Activated CD8-positive, alpha-beta memory T cell treated with anti-CD3 and anti-CD28 coated beads for 24 hours (primary cell): ENCODE measurements at regions not wholly inside any gene's neighbourhood (a gene's known extent, or its start where the extent isn't known, plus 50 kb on each side); places are given as distances from the start of the nearest gene placed in this dataset.

Experiments
- DNase-seq: peaks from one replicate; pipeline ENCODE4 v3.0.0-alpha.2; 2020

DNA sequence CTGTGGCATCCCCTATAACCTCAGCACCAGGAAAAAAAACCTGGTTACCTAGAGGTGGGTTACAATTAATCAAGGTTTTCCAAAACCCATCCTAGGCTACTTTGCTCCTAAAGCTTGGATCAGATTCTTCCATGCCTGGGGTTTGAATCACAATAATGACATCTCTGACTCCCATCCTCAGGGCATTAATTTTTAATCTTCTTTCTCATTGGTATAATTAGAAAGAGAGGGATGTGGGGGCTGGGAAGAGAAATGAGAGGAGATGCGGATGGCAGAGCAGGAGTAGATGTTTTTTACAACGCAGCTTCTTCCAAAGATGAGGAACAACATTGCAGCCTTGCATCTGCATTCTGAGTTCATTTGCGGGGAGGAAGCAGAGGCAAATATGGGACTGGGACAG lies 117.2 kb upstream of the E2F8 start:
- DNase-seq, result no peak

DNA sequence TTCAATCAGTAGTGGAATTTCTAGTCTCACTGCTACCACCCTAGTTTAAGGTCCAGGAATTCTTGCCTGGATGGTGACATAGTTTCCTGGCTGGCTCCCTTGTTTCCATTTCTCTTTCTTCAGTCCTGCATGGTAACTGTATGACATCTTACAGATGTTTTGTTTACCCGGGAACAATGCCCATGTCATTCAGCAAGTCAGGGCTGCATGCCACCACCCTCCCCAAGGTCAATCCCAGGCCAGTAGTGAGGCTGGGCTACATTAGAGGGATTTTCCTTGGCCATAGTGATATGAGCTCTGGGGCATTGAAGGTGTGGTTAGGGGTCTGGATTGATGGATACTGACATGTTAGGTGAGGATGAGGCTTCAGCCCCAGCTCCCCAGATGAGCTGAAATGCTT lies 114.9 kb upstream of the E2F8 start:
- no peak for DNase-seq

DNA sequence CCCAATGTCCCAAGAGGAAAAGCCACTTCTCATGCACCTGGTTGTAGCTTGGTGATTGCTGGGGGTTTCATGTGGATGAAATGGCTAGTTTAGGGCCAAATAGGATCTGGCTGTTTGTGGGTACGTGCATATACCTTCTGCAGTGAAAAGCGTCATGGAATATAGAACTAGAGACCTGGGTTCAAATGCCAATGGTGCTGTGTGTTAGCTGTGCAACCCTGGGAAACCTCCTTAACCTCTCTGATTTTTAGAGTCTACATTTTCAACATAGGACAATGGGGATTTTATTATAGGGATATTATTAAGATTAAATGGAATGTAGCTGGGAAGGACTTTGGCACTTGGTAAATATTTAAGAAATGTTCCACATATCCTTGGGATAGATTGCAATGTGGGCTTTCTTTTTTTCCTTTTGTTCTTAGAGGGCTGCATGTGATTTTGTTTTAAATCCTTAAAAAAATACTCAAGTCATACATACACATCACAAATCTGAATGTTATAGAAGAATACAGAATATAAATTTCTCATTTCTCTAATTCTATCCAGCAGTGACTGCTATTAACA lies 112.6 kb upstream of the E2F8 start:
- DNase-seq, result no peak

DNA sequence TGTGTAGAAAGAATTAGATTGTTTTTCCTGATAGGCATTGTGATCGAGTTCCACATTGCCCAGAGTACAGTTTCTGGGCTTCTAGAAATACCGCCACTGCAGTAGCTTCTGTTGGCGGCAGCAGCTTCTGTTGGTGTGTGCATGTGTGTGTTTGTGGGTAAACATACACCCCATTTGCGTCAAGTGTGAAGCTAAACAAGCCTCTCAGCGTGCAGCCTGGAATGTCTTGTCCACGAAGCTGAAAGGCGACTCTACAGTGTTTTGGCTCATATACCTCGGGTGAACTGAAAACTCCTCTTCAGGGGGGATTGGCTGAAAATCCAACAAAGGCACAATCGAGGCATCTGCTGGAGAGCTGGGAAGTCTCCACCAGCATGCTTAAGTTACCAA lies 112.0 kb upstream of the E2F8 start:
- no peak for DNase-seq

DNA sequence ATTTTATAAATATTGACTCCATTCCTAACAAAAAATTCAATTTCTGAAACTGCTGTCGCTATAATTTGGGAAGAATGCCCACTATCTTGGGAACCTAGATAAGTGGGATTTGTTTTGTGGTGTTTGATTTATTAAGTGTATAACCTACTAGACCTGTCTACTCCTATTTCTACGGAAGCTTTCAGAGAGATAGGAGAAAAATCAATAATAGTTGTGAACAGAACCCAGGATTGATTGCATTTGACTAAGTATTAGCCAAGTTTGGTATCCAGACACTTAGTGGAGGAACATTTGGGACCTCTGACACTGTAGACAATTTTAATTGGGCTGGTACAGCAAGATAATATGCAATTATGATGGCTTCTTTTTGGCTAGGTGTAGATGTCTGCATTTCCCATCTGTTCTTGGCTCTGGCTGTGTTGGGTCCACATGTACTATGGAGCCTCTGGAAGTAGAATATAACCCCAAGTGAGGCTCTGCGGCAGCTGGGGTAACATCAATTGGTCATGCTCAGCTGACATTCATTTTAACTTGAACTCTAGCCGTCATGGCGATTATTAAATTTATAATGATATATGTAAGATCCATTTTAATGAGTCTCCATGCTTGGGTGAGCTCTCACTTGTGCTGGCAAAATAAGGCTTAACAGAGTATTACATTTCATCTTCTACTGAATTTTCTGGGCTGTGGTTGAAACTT lies 111.5 kb upstream of the E2F8 start:
- no peak for DNase-seq

DNA sequence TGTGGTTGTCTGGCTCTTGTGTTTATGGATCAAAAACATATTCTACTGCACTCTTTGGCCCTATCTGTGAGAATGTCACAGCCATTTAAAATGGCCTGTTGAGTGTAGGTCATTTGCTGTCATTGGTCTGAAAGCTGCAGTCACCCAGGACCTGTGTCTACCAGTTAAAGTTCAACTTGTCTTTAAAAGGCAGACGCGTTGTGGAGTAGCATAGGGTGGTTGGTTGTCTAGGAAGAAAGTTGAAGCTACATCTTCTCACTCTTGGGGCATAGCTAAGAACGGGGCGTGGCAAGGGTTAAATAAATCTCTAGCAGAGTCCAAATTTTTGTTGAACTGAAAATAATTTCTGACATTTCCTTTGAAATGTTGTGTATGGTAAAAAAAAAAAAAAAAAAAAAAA lies 110.7 kb upstream of the E2F8 start:
- no peak for DNase-seq

DNA sequence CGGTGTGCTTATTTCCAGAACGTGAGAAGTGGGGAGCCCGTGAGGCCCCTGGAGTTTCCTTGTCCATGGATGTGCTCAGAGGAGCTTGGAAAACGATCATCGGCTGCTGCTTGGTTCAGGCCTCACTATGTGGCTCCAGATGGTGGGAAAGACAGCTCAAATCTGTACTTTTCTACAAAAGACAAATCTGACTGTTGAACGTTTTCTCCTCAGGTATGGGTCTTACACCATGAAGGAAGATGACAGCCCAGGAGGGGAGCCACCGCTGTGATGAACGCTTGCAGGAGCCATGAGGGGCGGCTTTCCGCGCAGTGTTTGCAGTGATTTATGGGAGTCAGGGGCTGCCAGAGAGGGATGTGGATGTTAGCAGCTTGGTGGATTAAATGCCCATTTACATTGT lies 109.4 kb upstream of the E2F8 start:
- no peak for DNase-seq

DNA sequence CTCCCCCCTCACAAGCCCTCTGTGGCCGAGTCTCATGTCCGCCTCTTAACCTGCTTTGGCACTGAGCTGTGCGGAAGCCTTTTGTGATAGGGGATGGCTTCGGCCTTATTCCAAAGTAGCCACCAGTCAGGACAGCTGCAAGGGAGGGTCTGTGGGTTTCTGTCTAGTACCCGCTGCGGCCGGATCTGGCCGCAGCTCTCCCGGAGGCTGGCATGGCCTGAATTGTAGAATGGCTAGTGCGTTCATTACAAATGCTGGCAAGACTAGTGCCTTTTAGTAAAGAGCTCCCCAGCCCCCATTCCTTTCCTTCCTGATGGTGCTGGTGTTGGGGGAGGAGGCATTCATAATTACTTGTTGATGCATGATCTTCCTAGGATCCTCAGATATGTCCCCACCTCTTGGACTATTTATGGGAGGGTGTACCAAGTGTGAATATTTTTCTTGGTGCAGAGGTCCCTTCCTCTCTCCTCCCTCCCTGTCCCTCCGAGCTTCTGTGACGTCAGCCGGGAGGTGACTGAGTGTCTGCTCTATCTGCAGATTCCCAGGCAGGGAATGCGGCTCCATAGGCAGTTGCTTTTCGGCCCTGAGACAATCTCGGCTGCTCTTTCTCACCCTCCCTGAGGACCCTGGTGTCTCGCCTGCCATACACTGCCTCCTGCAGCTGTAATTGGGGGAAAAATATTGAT lies 108.7 kb upstream of the E2F8 start:
- no peak for DNase-seq

DNA sequence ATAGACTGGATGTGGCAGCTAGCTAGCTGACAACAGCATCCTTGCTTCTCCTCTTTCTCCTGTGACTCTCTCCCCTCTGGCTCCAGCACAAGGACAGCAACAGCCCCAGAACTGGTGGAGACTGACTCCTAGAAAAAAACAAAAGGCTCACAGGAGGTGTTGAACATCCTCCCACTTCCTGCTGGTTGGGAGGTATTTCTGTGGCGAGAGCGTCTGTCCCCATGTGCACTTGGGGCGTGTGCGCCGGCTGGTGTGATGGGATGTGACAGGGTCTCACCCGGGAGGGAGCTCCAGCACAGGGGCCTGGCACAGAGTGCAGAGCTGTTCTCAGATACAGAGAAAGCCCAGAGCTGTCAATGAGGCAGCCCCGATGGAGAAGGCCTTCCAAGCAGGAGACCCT lies 107.2 kb upstream of the E2F8 start:
- DNase-seq, result no peak

DNA sequence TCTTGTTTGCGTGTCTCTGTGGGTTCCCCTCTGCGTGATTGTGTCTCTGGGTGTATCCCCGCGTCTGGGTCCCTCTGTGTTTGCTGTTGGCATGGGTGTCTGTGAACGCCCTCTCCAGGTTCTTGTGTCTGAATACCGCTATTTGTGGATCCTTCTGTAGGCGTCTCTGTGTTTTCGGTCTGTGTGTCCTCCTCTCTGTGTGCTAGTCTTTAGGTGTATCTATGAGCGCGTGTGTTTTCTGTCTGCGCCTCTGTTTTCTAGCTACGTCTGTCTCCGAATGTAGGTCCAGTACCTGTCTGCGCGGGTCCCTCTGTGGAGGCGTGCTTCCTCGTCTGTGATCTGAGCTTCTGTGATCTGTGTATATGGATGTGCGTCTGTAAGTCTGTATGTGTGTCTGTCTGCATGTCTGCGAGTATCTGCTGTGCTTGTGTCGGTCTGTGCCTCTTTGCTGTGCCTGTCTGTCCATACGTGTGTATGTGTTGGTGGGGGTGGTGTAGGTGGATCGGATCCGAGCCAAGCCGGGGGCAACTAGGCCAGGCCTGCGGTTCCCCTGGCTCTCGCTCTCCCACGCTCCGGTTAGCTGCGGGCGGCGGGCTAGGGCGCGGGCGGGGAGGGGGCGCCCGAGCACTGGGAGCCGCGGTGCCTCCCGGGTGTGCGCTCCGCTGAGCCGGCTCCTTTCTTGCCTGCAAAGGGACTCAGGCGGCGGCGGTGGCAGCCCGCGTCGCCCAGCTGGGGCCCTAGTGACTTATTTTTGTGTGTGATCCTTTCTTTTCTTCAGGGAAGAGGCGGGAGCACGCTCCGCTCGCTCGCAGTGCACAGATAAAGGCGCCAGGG lies 105.3 kb upstream of the E2F8 start:
- no peak for DNase-seq

DNA sequence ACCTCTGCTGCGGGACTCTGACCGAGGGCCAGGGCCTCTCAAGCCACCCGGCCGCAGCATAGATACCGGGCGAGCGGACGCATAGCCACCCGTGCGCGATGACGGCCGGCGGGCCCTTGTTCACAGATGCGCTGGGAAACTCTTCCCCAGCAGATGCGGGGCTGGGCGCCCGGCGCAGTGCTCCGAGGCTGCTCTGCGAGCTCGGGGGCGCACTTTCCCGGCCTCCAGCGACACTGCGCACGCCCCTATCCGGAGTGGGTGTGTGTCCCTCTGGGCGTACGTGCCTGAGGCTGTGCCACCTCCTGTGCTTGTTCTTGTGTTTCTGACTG lies 104.7 kb upstream of the E2F8 start:
- no peak for DNase-seq

DNA sequence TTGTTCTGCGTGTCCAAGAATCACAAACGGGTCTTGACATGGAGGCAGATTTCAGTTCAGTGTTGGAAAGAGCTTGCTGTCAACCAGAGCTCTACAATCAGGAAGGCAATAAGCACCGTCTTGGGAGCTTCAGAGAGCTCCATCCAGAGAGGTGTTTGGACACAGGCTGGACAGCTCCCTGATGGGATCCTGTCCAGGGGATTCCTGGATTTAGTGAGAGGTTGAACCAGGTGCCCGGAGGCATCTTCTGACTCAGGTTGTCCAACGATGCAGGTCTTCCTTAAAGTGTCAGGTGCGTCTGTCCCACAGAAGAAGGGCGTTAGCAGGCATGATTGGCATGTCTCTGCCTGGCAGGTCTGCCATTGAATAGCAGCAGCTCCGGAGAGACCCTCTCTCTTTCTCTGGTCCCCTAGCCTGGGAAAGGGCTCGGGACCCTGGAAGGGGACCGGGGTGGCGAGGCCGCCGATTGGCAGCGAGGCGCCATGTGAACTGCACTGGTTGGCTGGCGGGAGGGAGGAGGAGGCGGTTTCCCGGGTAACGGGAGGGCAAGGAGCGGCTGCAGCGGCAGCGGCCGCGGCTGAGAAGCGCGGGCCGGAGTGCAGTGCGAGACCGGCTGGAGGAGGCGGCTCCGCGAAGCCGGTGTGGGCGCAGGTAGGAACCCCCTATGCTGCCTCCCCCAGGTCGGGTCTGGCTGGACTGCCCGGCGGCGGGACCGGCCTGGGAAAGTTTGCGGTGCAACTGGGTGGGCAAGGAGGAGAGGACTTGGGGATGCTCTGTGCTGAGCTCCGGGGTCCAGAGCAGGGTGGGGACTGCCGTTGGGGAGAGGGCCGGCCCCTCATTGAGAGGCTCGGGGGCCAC lies 104.1 kb upstream of the E2F8 start:
- DNase-seq, result no peak

DNA sequence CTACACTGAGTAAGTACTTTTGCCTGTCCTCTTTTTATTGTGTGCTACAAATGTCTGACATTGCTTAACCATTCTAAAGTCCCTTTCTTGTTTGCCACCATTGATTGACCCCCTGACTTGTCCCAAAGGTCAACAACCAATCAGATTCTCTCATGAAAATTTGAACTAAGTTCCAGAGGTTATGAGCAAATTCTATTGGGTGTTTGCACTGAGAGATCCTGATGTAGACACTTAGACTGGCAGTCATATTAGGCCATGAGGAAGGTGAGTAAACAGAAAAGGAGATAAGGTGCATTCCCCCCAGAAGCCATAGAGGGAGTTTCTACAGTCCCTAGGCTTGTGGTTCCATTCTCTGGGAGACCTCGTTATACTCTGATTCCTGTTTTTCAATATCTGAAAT lies 101.3 kb upstream of the E2F8 start:
- no peak for DNase-seq

DNA sequence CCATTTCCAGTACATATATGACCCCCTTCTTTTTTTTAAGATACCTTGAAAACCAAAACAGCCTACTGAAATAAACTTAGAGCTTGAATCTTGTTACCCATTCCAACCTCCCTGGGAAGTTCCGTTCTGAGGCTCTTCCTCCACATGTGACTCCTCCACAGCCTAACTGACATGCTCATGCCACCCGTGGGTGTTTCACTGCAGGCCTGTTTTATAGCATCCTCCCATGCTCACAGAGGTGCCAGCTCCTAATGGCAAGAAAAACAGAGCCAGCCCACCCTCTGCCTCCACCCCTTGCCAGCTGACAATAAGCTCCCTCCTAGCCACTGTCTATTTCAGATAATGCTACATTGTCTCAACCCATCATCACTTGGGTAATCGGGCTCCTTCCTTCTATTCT lies 97.6 kb upstream of the E2F8 start:
- DNase-seq, result no peak

DNA sequence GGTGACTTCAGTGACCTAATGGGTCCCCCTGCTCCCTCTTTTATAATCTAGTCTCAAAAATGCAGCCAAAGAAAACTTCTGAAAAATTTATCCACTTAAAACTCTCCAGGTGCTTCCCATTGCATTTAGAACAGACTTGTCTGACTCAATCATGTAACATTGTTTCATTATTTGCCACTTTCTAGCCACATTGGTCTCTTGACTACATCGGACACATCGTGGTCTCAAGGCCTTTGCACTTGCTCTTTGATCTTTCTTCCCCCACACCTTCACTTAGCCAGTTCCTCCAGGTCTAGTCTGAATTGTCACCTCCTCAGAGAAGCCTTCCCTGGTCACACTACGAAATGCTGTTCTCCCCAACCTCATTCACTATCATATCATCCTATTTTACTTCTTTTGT lies 97.0 kb upstream of the E2F8 start:
- no peak for DNase-seq

DNA sequence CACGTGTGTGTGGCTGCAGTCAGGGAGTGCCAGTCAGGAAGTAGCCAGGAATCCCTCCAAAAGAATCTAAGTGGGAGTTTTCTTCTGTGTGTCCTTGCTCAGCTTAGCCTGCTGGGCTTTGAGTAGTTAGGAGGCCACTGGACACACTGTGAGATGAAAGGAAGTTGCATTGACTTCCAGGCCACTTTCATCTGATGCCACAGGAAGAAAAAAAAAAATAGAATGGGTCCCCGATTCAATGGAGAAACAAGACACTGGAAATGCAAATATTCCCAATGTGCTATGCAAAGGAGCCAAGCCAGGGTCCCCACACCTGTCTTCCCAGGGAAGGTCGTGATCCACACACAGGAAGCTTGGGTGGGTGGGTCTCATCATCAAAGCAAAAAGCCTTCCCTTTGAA lies 95.6 kb upstream of the E2F8 start:
- DNase-seq, result no peak

DNA sequence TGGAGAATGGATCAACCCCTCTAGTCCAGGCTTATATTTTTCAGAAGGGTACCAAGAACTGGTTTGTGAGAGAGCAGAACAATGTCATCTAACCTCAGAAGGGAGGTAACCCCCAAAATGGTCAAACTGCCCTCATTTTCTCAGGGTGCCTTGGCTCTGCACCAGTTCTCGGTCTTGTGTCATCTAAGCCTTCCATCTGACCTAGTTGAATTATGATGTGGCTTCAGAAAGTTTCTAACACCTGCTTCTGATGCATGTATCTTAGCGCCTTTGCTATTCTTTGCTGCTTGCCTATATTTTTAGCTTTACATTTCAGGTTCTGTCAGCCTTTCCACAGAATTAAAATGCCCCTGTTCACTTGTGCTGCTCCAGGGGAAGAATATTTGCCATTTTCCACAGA lies 91.7 kb upstream of the E2F8 start:
- DNase-seq, result no peak

DNA sequence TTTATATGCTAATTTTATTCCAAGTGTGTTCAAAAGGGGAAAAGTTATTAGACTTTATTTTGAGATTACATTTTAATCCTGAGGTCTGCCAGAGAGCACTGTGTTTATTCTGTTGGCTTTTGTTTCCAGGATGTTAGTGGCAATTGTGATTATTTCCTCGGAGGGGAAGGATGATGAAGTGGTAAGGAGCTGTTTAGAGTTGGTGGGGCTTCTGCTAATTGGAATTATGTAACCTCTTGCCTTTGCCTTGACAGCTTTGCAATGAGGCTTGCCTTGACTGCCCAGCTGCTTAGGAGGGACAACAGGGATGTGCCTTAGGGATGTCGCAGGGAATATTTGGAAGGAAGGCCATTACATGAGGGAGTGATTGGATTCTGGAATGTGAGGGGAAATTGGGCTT lies 89.7 kb upstream of the E2F8 start:
- no peak for DNase-seq

DNA sequence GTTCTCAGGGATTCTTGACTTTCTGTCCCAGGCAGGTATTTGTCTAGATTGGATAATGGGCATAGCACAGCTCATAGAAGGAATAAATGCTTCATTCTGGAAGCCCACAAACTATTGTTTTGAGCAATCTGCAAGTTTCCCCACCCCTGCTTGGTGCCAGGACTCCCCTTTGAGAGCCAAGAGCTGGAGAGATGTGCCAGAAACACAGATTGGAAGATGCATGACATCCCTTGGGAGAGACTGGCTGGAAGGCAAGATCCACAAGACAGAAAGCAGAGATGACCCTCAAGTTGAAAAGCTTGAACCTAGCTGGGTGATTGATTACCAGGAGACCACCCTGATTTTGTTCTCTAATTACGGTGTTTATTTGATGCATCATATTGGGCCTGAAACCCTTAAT lies 89.2 kb upstream of the E2F8 start:
- no peak for DNase-seq

DNA sequence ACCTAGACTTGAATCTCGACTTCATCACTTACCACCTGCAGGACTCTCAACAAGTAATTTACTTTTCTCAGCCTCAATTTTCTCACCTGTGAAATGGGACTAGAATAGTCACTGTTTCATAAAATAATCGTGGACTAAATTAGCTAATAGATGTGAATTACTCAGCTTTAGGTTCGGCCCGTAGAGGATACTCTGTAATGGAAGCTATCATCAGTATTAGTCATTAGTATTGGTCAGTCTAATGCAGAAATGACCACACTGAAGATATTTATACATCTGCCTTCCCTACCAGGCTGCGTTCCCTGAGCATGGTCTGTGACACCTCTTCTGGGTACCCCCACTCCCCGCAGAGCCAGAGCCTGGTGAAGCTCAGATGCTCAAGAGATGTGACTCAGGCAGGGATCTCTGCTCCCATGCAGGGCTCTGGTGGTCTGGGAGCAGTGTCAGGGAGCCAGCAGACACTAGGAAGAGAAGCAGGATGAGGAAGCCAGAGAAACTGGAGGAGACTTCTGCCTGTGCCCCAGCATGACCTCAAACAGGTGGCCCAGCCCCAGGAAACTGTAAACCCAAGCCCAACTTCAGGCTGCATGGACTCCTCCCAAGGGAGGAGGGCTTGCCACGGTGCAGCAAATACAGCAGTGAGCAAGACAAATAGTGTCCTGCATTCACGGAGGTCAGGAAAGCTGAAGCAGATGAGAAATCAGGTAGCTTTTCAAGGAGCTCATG lies 88.0 kb upstream of the E2F8 start:
- no peak for DNase-seq

DNA sequence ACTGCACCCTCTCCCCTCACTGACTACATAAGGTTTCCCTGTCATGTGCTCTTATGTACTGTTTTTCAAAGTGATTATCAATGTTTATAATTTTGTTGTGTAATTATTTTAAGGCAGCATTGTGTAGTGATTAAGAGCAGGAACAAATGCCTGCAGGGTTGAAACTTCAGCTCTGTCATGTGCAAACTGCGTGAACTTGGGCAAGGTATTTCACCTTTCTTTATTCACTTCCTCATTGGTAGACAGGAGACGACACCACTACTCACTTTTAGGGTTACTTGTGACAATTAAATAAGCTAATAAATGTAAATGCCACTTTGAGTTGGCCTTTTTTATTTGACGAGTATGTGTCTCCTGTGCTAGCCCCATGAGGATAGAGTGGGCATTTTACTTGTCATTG lies 86.5 kb upstream of the E2F8 start:
- no peak for DNase-seq

DNA sequence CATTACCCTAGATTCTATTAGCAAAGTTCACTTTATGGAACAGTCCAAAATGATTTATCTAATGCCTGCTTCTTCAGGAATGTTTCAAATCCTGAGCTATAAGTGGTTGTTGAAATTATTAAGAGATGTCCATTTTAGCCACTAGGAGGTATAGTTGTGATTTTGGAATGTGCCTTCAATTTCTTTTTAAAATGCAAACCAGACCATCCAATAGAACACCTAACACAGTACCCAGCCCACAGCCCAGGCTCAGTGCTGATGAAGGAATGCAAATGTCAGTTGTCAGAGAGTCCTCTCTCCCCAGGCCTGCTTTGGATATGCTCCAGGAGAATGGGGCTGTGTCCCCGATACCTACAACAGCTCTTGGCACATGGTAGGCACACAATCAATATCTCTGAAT lies 85.8 kb upstream of the E2F8 start:
- no peak for DNase-seq
